ENCODE measurements at regions not wholly inside any gene's neighbourhood (a gene's known extent, or its start where the extent isn't known, plus 50 kb on each side); places are given as distances from the start of the nearest gene placed in this dataset.

- DNase-seq = no peak
Measured at GRCh38 chr3:30170681-30171438, 435.5 kb upstream of the TGFBR2 start.

- no peak for DNase-seq
Measured at GRCh38 chr3:30174357-30174756, 432.0 kb upstream of the TGFBR2 start.

GRCh38 chr3:30180310-30181177, 425.9 kb upstream of the TGFBR2 start:
- peak; percentile 97 to 99 for DNase-seq

- DNase-seq = no peak
Measured at GRCh38 chr3:30181178-30181465, 425.3 kb upstream of the TGFBR2 start.

GRCh38 chr3:30181581-30181980, 424.8 kb upstream of the TGFBR2 start:
- no peak for DNase-seq

GRCh38 chr3:30183421-30183820, 423.0 kb upstream of the TGFBR2 start:
- DNase-seq = no peak

- peak in 1 of 2 experiments; percentile 21 for DNase-seq
Measured at GRCh38 chr3:30184091-30184810, 422.1 kb upstream of the TGFBR2 start.

- DNase-seq = no peak
Measured at GRCh38 chr3:30185872-30186271, 420.5 kb upstream of the TGFBR2 start.

GRCh38 chr3:30186741-30187219, 419.6 kb upstream of the TGFBR2 start:
- no peak for DNase-seq

- DNase-seq = no peak
Measured at GRCh38 chr3:30187366-30187765, 419.0 kb upstream of the TGFBR2 start.

- DNase-seq = no peak
Measured at GRCh38 chr3:30188713-30189112, 417.7 kb upstream of the TGFBR2 start.

GRCh38 chr3:30189900-30190299, 416.5 kb upstream of the TGFBR2 start:
- no peak for DNase-seq

- peak; percentile 94 to 96 for DNase-seq
Measured at GRCh38 chr3:30193625-30194044, 412.8 kb upstream of the TGFBR2 start.

- DNase-seq = no peak
Measured at GRCh38 chr3:30195352-30195751, 411.0 kb upstream of the TGFBR2 start.

GRCh38 chr3:30198162-30198561, 408.2 kb upstream of the TGFBR2 start:
- peak; percentile 31 to 41 for DNase-seq

- DNase-seq = peak; percentile 64 to 68
Measured at GRCh38 chr3:30199096-30199759, 407.2 kb upstream of the TGFBR2 start.

- DNase-seq = no peak
Measured at GRCh38 chr3:30199855-30200254, 406.5 kb upstream of the TGFBR2 start.

GRCh38 chr3:30201715-30202114, 404.7 kb upstream of the TGFBR2 start:
- no peak for DNase-seq

- DNase-seq = no peak
Measured at GRCh38 chr3:30203301-30203700, 403.1 kb upstream of the TGFBR2 start.

- DNase-seq = no peak
Measured at GRCh38 chr3:30204126-30204525, 402.3 kb upstream of the TGFBR2 start.

- DNase-seq = no peak
Measured at GRCh38 chr3:30206051-30206450, 400.4 kb upstream of the TGFBR2 start.

GRCh38 chr3:30221619-30222018, 384.8 kb upstream of the TGFBR2 start:
- DNase-seq = peak; percentile 80 to 83

GRCh38 chr3:30222441-30222840, 384.0 kb upstream of the TGFBR2 start:
- no peak for DNase-seq

Measured in AML-193 (cell line).